ENCODE measurements at regions not wholly inside any gene's neighbourhood (a gene's known extent, or its start where the extent isn't known, plus 50 kb on each side); places are given as distances from the start of the nearest gene placed in this dataset.

DNA sequence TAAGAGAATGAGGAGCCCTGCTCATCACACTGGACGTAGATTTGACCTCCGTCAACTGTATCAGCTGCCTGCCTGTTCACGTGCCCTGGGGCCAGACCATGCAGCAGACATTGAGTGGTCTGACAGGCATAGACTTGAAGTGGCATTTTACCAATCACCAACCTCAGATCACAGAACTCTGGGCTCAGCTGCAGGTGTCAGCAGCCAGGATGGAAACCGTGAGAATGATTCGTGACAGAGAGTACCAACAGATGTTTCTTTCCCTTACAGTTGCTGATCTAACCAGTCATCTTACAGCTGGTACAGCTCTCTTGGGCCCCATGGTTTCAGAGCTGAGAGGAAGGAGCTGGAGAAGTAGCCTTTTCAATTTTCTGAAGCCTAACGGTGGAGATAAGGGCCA is 148.9 kb downstream of the EN1 start:
- no peak for DNase-seq (ENCODE audit: low spot score)

DNA sequence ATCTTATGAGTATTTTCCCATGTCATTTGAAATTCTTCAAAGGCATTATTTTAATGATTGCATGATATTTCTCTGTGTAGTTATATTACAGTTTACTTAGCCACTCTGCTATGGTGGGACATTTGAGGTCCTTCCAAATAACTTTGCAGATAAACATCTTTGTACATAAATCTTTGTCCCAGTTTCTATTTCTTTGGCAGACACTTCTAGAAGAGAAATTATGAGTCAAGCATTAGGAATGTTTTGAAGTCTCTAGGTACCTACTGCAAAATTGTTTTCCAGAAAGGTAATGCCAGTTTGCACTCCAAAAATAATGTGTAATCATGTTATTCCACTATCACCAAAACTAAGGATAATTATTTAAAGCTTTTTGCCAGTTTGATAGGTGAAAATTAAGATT is 149.7 kb downstream of the EN1 start:
- no peak for DNase-seq (ENCODE audit: low spot score)

DNA sequence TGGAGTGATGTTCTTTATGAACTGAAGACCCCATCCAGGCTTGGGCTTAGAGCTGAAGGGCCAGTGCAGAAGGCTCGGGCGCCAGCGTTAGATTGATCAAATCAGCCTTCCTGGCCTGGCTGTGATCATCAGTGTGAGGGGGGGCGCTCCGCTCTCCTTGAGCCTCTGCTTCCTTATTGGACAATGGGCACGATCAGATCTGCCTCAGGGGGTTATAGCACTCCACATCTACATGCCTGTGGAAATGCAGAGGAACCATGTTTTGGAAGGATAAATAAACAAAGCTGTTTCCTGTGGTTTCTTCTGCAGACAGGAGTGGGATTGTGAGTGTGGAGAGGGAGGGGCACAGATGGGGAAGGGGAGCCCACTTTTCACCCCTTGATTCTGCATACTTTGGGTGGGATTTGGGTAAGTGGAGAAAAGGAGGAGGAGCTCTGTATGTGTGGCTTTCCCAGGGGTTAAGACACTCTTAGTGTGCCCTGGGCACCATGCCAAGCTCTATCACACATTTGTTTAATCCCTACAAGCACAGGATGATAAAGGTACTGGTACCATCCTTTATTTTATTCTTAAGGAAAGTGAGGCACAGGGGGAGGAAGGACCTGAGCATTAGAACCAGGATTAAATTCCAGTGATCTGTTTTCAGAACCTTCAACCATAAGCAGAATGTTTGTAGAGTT is 150.5 kb downstream of the EN1 start:
- no peak for DNase-seq (ENCODE audit: low spot score)

DNA sequence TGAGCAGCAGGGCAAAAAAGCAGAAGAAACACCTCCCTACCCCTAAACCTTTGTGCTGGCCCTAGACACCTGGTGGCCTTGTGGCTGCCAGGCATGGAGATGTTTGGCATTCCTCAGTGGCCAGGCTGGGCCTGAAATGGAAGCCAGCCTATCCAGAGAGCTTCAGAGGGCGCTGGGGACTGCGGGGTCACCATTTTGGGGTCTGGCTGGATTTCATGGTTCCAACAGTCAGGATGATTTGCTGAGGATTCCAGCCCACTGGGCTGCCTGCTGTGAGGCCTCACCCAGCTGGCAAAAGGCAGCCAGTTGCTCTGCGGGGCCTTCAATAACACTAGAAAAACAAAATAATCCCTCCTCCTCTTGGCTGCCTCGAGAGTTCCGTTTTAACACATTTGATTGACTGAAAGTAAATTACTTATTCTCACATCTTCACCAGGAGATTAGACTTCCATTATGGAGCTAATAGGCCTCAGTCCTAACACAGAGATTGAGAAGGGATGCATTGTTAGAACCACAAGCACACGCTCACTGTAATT is 154.1 kb downstream of the EN1 start:
- DNase-seq (ENCODE audit: low spot score), result no peak

DNA sequence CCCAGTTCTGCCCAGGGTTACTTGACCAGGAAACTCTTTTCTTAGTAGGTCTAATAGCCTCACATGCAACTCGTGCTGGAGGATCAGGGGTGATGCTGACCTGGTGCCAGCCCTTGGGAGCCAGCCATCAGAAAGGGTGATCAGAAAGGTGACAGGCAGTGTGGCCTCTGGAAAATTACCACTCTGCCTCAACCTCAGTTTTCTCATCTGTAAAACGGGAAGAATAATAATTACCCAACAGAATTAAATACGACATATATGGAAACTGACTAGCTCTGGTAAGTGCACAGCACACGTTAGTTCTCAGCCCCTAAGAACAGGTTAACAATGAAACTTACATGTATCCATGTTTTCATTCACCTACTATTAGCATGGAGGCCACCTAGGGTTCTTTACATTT is 157.6 kb downstream of the EN1 start:
- no peak for DNase-seq (ENCODE audit: low spot score)

DNA sequence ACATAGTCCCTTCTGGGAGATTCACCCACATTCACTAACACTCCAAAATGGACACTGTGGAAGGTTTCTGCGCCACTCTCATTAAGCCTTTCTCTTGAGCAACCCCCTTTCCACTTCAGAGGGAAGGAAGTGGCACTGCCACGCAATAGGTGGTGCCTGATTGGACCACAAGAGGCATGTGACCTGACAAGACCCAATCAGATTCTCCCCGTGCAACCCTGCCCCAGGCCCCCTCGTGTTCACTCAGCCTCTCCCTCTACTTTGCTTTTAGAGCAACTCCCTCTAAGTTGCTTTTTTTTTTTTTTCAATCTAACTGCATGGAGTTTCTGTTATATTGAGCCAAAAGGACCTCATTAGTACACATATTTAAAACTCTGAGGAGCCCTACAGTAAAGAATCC is 158.0 kb downstream of the EN1 start:
- no peak for DNase-seq (ENCODE audit: low spot score)

DNA sequence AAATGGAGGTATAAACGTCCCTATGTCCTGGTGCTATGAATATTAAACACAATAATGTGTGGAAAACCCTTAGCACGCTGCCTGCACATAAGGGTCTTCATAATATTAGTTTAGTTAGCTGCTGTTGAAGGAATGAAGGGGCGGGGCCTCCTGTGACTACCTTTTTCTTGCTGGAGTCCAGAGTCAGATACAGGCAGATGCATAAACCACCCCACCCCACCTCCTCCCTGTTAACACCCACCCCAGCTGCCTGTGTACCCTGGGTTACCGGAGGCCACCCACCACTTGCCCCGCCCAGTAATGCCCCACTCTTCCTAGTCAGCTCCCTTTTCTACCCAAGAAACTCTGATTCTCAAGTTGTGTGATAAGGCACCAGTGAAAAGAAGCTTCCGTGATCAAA is 158.4 kb downstream of the EN1 start:
- DNase-seq (ENCODE audit: low spot score), result no peak

DNA sequence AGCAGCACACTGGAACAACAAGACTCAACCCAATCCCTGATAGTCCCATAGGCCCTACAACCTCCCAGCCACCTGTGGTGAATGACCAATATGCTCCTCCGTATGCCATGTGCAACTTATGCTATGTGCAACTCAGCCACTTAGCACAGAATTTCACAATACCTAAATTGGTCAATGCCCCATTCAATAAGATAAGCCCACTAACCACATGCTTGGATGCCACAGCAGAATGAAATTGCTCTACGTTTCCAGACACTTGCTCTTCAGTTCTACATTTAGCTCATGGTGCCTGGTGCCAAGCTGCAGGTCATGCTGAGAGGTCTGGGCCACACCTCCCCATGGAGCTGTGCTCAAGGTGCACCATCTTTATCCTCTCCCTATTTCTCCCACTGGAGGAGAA is 159.8 kb downstream of the EN1 start:
- DNase-seq (ENCODE audit: low spot score), result no peak

DNA sequence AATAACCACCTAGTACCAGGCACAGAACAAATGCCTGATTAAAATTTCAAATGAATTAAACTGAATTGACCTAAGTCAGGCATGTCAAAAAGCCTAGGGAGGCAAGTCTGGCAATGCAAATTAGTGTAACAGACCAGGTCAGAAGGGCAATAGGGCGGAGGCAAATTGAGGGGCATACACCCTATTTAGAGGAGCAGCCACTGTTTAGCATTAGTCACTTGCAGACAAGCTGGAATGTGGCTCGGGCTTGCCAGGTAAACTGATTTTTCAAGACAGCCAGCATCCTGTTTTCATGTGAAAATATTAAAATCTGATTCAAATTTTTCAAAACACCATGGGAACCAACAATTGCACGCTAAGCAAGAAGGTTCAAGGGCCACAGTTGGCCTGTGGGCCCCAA is 160.3 kb downstream of the EN1 start:
- no peak for DNase-seq (ENCODE audit: low spot score)

DNA sequence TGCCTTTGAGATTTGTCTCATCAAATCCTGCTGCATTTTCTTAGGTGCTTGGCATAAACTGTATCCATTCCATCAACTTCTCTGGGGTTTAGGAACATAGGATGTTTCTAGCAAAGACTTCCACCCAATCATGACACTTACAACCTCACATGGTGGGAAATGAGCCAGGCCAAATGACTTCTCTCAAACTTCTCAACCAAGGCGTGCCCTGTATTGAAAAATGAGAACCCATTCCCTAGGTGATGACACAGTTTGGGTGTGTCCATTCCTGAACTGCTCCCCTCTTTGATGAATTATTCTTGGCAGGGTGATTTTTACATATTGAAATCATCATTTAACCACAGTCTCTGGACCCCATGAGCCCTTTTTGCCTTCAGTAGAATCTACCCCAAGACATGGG is 161.1 kb downstream of the EN1 start:
- DNase-seq (ENCODE audit: low spot score), result no peak

DNA sequence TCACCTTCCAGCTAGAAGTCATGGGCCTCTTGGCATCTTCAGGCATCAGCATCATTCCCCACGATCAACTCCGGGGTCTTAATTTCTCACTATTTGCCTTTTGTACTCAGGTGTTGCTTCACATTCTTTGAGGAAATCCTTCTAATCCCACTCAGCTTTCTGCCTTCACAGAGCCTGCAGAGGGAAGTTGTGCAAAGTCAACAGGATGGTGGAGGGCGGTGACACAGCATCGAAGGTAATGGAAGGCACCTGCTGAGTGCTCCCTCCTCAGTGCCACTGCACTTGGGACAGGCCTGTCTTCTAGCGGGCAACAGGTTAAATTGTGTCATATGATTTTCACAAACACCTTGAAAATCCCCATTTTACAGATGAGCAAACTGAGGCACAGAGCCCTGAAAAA is 164.0 kb downstream of the EN1 start:
- no peak for DNase-seq (ENCODE audit: low spot score)

DNA sequence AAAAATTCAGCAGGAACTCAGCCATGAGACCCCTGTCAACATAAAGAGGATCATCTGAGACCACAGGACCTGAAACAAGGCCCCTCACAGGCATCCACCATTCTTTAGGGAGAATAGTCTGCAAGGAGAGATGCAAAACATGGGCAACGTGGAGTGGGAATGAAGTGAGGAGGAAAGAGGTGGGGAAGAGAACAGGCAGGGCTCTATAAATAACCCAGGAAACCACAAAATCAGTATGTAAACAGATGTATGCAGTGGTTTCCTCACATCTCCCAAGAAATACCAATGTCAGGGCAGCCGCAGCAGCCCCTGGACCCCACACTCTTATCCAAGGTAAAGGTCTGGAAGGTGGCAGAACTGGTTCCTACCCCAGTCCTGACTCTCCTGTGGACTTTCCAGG is 168.5 kb downstream of the EN1 start:
- DNase-seq (ENCODE audit: low spot score), result no peak

DNA sequence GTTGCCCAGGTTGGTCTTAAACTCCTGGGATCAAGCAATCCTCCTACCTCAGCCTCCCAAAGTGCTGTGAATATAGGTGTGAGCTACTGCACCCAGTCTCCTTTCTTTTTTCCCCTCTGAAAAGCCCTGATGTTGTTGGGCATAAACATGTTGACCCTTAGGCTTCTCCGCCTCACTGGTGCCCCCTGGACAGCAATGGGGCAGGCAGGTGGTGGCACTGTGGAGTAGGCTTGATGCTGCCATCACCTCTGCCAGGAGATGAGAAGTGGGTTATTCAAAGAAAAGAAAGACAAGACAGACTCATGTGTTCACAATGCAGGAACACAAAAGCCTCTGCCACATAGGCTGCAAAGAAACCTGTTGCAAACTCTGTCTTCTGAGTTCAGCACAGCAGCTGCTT is 169.9 kb downstream of the EN1 start:
- DNase-seq (ENCODE audit: low spot score), result no peak

DNA sequence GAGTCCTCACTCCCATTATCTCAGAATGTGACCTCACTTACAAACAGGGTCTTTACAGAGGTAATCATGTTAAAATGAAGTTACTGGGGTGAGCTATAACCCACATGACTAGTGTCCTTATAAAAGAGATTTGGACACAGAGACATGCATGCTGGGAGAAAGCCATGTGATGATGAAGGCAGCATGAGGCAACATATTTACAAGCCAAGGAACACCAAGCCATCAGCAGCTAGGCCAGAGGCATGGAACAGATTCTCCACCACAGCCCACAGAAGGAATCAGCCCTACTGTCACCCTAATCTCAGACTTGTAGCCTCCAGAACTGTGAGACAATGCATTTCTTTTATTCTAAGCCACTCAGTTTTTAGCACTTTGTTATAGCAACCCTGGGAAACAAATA is 171.9 kb downstream of the EN1 start:
- no peak for DNase-seq (ENCODE audit: low spot score)

DNA sequence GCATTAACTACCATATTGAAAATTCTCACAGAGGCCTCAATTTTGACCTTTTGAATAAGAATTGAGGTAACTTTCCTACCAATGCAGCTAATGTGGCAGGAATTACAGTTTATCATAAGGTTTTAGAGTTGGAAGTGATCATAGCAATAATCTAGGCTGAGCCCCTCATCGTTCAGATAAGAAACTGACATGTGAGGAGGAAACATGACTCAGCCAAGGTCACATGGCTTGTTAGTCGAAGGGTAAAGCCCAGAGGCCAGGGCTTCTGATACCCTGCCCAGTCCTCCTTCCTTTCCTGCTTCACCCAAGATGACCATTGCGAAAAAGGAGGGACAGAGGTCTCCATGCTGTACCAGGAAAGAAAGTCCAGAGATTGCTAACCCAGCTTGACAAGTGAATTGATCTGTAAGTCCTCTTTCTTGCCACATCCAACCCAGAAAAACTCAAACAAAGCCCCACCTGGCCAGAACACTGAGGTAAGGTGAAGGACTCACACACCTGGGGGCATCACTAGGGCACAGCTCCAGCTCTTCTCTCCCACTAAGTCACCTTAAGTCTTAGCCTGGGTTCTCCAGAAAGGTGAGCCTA is 174.8 kb downstream of the EN1 start:
- DNase-seq (ENCODE audit: low spot score), result peak; percentile 16

DNA sequence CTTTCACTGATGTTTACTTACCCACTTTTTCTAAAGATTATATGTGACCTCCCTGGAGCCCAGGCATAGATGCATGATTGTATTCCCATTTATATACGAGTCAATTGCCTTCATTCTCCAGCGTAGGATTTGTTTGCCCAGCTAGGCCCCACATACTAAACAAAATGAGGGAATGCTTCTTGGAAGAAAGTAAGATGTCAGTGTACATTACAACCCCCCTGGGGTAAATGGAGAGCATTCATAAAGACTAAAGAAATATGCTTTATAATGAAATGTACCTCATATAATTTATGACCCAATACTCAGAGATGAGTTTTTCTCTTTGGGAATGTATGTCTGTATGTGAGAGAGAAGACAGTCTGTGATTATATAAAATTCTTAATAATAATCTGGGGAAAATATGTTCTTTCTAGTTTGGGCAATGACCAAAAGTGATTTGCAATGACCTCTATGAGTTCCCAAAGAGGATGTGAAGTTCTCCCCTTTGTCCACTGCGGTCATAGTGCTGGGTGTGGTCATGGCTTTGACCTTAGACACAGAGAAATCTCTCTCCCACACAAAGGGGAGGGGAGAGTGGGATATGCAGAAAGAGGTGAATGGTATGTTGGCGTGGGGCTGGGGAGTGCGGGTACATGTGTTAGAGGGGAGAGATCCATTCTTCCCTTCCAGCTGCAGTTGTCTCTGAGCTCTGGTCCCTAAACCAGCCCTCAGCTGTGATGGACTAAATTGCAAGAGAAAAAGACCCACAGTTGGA is 175.6 kb downstream of the EN1 start:
- DNase-seq (ENCODE audit: low spot score), result no peak

DNA sequence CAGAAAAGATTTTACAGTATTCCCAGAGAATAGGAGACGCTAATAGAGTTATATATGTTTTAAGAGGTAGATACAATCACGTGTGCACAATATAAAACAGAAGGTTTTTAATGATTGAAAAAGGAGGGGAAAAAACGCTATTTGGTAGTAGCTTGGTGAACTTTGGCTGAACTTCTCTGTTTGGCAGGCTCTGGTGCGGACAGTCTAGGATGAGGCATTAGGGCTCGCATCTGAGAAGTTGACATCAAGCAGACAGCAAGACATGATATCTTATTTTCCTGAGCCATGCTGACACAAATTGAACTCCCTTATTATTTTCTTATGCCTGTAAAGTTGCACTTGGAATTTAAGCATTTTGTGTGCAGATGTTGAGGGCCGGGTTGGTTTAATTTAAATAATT is 176.6 kb downstream of the EN1 start:
- DNase-seq (ENCODE audit: low spot score), result no peak

DNA sequence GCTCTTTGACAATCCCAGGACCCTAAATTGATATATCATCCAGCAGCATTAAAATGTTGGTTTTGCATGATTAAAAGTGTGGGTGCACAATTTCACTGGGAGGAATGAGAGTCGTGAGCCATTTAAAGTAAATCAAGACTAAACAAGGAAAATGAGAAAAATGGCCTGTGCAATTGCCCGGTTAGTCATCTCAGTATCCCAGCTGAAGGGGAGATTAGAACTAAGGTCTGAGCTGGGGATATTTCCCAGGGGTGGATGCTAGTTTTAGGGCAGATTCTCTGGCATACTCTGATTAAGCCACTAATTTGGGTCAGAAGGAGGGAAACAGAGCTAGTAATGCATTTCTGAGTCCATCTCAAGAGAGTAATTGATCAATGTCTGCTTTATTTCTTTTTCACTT is 177.2 kb downstream of the EN1 start:
- no peak for DNase-seq (ENCODE audit: low spot score)

DNA sequence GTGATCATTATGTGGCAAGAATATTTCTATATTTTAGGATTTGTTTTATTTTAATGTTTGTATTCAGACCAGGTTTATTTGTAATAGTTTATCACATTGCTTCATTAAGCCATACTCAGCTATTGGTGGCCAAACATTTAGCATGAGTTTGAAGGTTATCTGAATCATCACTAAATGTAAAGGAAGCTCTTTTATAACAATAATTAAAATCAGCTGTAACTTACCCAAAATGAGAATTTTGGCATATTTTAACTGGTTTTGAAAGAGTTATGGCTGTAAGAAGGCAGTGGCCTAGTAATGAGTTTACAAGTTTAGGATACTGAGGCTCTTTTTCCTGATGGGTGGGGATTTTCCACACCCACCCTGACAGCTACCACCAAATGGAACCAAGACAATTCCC is 177.8 kb downstream of the EN1 start:
- DNase-seq (ENCODE audit: low spot score), result no peak

DNA sequence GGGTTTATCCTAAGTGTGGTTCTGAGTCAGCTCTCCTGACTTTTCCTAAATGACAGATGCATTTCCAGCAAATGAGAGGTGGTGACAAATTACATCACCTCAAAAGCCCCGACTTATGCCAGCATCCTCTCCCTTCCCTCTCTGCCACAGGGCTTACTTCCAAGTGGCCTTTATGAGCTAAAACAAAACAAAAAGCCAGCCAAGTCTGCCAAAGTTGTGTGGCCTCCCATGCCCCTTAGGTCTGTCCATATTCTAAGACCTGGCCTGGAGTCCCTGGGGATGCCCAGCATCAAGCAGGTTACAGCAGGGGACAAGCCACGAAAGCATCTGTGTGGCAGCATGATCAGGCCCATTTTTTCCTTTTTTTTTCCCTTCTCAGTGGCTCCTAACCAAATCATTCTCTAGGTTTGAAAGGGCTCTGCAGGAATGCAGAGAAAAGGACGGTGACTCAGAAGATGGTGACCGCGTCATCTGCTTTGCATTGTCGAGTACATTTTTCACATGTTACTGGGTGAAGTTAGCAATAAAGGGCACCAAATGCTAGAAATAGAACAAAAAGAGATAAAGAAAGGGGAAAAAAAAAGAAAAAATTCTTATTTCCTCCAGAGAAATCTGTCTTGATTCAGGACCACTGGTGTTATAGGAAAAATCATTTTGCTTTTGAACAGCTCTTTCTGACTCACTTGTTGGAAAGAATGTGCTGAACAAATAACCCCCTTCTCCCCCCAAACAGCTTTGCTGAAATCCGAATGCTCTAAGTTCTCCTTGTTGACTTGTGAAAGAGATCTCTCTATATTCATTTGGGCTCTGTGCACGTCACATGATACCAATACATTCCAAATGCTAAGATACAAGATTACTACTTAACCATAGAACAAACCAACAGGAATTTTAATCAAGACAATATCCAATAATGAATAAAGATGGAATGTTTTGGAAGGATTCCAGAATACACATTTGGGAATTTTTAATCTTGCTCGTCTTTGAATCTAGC is 178.7 kb downstream of the EN1 start:
- DNase-seq (ENCODE audit: low spot score), result peak; percentile 63

DNA sequence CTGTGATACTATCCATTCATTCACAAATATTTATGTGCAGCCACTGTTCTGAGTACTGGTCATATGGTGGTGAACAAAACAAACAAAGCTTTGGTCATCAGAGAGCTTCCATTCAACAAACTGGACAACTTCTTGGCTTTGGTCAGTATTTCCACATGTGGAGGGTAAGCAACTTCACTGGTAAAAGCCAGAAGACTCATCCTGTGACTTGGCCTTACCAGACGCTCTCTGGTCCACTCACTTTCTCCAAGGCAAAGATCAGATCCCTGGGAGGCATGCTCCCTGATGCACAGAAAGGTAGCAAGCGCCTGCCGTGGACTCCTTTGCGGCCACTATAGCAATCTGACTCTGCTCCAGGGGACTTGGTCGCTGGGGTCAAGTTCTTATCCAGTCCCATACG is 179.5 kb downstream of the EN1 start:
- DNase-seq (ENCODE audit: low spot score), result no peak

DNA sequence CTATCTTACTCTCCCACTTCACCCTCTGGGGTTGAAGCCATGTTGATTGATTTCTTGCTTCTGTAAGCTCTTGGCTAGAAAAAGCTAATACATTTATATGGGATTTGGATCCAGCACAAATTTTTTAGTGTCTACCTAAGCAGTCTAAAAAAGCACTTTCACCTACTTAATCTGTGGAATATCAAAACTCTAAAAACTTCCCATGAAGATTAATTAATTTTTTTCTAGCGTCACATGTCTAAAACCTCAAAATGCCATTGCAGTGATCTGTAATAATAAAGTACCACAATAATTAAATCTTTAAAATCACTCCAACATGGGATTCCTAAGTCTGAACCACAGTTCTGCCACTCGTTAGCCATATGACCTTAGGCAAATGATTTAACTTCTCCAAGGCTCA is 180.1 kb downstream of the EN1 start:
- no peak for DNase-seq (ENCODE audit: low spot score)

All from COLO829 (cell line).